ENCODE measurements at regions not wholly inside any gene's neighbourhood (a gene's known extent, or its start where the extent isn't known, plus 50 kb on each side); places are given as distances from the start of the nearest gene placed in this dataset.
"Not testable (repeated sequence)": the region's sequence is repeated elsewhere in the genome, so short reads cannot be mapped to it uniquely, and the experiment has no call there.

DNA sequence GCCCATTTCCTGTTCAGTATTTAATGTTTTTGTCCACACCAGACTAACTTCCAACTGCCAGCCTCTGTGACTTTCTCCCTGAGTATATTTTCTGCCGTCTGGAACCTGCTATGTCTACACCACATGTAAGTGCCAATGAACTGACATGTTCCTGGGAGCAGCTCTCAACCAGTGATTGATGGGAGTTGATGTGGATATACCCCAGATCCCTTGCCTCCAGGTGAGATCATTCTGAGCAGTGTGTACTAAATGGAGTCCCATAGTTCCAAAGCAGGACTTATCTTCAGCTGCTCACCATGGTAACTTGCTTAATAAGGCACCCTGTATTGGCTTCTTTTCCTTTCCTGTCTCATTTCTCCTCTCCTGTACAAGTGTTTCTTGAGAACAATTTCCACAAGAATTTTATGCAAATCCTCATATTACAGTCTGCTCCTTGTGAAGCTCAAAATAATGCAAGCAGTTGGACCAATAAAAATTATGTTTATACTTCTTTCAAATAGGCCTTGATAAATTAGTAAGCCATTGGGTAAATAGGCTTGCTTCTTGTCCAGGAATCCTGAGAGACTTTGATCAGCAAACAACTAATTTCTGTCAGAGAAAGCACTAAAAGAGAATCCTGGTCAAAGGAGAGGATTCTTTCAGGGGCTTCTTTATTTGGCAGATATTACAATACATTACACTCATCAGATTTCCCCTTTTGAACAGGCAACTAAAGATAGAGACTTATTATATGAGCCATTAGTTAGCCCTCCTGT, 911.7 kb upstream of the NDST4 start:
- Mint-ChIP-seq H3K9me3 (peaks cover 11% of the 10 kb centered on the region), H3K4me3 (no peak overlapping the region), H3K27ac (no peak overlapping the region)

DNA sequence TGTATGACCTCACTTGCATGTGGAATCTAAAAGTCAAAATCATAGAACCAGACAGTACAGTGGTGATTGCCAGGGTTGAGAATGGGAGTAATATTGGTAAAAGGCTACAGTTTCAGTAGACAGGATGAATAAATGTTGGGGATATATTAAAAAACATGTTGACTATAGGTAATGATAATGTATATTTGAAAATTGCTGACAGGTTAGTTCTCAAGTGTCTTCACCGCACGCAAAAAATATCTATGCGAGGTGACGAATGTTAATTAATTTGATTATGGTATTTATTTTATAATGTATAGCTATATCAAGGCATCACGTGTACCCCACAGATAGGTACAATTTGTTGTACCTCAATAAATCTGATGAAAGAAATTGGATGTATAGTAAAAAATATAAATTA, 909.6 kb upstream of the NDST4 start:
- no peak for DNase-seq (ENCODE audit: low spot score)
- H3K9me3 Mint-ChIP-seq: peaks cover 25% of the 10 kb centered on the region
- H3K27me3 Mint-ChIP-seq (ENCODE audit: insufficient read depth): no peaks in the 10 kb centered on the region
- H3K4me3 Mint-ChIP-seq: no peak overlapping the region
- intact Hi-C loops (cut with micrococcal nuclease): no loop called here
- no peaks in the 10 kb centered on the region for H3K36me3 Mint-ChIP-seq (ENCODE audit: low read depth)
- no peaks in the 10 kb centered on the region for H3K4me1 Mint-ChIP-seq (ENCODE audit: low read depth)
- no peak overlapping the region for H3K27ac Mint-ChIP-seq

More for the DNA sequence above, 911.7 kb upstream of the NDST4 start:
- DNase-seq (ENCODE audit: low spot score): no peak
- Mint-ChIP-seq H3K4me1 (ENCODE audit: low read depth) (no peaks in the 10 kb centered on the region), H3K27me3 (ENCODE audit: insufficient read depth) (no peaks in the 10 kb centered on the region), H3K36me3 (ENCODE audit: low read depth) (no peaks in the 10 kb centered on the region)
- intact Hi-C loops (cut with micrococcal nuclease): no loop called here

DNA sequence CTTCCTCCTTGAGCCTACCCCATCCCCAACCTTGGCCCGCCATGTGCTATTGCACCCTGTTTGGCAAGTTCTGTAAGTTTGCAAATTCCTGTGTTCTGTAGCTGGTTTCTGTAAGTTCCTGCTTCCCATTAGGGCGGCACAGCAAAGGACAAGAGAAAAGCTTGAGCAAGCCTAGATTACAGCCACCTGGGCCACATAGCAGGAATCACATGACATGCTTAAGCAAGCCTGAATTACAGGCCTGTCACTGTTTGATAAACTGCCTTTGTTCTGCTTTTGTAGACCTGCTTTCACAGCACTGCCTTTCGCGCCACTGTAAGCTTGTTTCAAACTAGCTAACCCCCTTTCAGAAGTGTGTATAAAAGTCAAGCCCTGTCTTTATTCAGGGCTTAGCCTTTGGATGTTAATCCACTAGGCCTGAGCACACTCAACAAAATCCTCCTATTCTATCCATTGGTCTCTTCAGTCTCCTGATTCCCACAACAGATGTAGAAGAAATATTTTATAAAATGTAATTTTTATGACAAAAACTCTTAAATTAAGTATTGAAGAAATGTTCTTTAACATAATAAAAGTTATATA, 906.8 kb upstream of the NDST4 start:
- H3K9me3 Mint-ChIP-seq: peaks cover 39% of the 10 kb centered on the region
- no peaks in the 10 kb centered on the region for H3K4me1 Mint-ChIP-seq (ENCODE audit: low read depth)
- no peaks in the 10 kb centered on the region for H3K27me3 Mint-ChIP-seq (ENCODE audit: insufficient read depth)
- intact Hi-C loops (cut with micrococcal nuclease): no loop called here
- no peak for DNase-seq (ENCODE audit: low spot score)
- no peaks in the 10 kb centered on the region for H3K36me3 Mint-ChIP-seq (ENCODE audit: low read depth)
- no peak overlapping the region for H3K27ac Mint-ChIP-seq
- no peak overlapping the region for H3K4me3 Mint-ChIP-seq

DNA sequence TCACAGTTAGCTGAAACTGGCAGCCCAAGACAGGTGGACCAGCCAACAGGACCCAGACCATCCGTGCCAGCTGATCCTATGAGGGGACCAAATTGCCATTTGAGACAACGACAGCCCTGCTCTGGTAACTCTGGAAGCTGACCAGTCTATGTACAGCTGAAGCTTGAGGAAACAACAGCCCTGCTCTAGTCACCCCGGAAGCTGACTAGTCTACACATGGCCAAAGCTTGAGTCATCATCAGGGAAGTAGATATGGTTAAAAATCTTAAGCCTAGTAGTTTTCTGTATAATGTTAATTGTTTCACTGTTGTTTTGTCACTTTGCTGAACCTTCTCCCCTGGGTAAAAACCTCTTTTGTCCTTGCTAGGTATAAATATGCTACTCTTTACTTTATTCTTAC, 905.4 kb upstream of the NDST4 start:
- no peaks in the 10 kb centered on the region for H3K4me1 Mint-ChIP-seq (ENCODE audit: low read depth)
- H3K27ac Mint-ChIP-seq: no peak overlapping the region
- H3K27me3 Mint-ChIP-seq (ENCODE audit: insufficient read depth): no peaks in the 10 kb centered on the region
- peaks cover 48% of the 10 kb centered on the region for H3K9me3 Mint-ChIP-seq
- H3K4me3 Mint-ChIP-seq: no peak overlapping the region
- intact Hi-C loops (cut with micrococcal nuclease): no loop called here
- no peaks in the 10 kb centered on the region for H3K36me3 Mint-ChIP-seq (ENCODE audit: low read depth)
- DNase-seq (ENCODE audit: low spot score): no peak

DNA sequence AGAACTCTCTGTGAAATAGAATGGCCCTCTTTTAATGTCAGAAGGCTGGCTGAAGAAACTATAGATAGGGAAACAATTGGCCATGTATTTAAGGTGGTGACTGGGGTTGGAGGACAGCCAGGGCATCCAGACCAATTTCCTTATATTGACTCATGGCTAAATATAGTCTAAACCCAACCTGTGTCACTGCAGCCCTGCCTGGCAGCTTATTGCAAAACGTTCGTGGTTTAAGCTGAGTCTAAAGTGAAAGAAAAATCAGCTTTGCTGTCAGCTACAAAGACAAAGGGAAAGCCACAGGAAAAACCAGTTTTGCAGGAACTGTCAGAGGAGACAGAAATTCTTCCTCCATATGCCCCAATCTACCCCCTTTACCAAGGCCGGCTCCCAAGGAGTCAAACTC, 902.8 kb upstream of the NDST4 start:
- no peaks in the 10 kb centered on the region for H3K36me3 Mint-ChIP-seq (ENCODE audit: low read depth)
- H3K4me1 Mint-ChIP-seq (ENCODE audit: low read depth): no peaks in the 10 kb centered on the region
- H3K27me3 Mint-ChIP-seq (ENCODE audit: insufficient read depth): no peaks in the 10 kb centered on the region
- no peak overlapping the region for H3K27ac Mint-ChIP-seq
- intact Hi-C loops (cut with micrococcal nuclease): no loop called here
- no peak overlapping the region for H3K4me3 Mint-ChIP-seq
- DNase-seq (ENCODE audit: low spot score): no peak
- peaks cover 44% of the 10 kb centered on the region for H3K9me3 Mint-ChIP-seq

DNA sequence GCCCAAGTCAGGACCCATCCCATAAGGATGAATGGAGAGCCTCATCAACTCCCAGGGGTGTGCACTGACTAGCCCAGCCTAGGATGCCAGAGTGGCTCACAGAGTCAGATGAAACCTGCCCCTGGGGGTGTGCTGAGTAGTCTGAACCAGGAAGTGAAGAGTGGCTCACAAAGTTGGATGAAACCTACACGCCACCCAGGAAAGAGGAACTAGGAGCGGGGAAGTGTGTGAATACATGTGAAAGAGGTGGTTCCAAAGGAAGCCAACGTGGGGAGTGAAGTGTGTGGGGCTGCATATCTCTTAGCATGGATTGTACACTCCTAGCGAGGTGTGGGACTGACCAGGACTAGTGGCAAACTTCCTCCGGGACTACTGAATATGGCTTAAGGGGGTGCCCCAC, 902.1 kb upstream of the NDST4 start:
- Mint-ChIP-seq H3K4me1 (ENCODE audit: low read depth) (no peaks in the 10 kb centered on the region), H3K27me3 (ENCODE audit: insufficient read depth) (no peaks in the 10 kb centered on the region), H3K4me3 (no peak overlapping the region), H3K9me3 (peaks cover 38% of the 10 kb centered on the region), H3K36me3 (ENCODE audit: low read depth) (no peaks in the 10 kb centered on the region), H3K27ac (no peak overlapping the region)
- intact Hi-C loops (cut with micrococcal nuclease): no loop called here
- DNase-seq (ENCODE audit: low spot score): no peak

DNA sequence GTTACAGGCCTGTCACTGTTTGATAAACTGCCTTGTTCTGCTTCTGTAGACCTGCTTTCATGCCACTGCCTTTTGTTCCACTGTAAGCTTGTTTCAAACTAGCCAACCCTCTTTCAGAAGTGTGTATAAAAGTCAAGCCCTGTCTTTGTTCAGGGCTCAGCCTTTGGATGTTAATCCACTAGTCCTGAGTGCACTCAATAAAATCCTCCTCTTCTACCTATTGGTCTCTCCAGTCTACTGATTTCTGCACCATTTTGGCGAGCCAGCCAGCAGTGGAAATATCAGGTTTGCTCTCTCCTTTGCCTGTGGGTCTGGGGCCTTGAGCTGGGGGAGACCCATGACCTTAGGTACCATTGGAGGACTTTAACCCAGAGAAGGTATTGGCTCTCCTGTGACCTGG, 901.6 kb upstream of the NDST4 start:
- H3K4me1 Mint-ChIP-seq (ENCODE audit: low read depth): no peaks in the 10 kb centered on the region
- H3K36me3 Mint-ChIP-seq (ENCODE audit: low read depth): no peaks in the 10 kb centered on the region
- no peak overlapping the region for H3K4me3 Mint-ChIP-seq
- H3K27me3 Mint-ChIP-seq (ENCODE audit: insufficient read depth): no peaks in the 10 kb centered on the region
- peaks cover 36% of the 10 kb centered on the region for H3K9me3 Mint-ChIP-seq
- DNase-seq (ENCODE audit: low spot score): no peak
- H3K27ac Mint-ChIP-seq: no peak overlapping the region
- intact Hi-C loops (cut with micrococcal nuclease): no loop called here

DNA sequence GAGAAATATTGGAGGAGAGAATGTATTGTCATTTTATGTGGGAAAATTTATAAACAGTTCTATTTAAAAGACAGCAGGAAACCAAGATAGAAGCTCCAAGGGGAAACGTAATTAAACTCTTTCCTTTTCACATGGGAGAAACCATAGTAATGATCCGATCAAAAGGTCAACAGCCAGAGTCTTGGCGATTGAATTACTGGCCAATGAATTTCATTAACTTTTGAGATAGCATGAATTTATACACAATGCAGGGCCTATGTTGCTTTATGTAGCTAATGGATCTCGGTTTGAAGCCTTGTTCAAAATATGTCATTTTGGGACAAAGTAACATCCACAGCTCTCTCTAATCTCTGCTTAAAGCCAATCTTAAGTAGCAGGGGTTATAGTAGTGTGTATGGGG, 897.5 kb upstream of the NDST4 start:
- intact Hi-C loops (cut with micrococcal nuclease): no loop called here
- no peak for DNase-seq (ENCODE audit: low spot score)
- H3K9me3 Mint-ChIP-seq: peaks cover 16% of the 10 kb centered on the region

DNA sequence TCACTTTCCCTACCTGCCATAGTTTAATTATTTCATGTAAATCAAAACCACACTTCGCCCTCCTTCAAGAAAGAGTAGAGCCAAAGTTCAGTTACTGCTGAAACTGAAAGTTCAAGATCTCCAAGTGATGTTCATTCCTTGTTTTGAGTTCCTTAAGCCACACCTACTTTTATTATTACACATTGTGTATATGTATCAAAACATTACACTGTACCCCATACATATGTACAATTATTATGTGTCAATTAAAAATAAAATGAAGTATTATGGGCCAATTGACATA, 892.3 kb upstream of the NDST4 start:
- Mint-ChIP-seq H3K27ac (no peak overlapping the region), H3K36me3 (ENCODE audit: low read depth) (no peaks in the 10 kb centered on the region), H3K4me3 (no peak overlapping the region), H3K9me3 (no peaks in the 10 kb centered on the region), H3K27me3 (ENCODE audit: insufficient read depth) (no peaks in the 10 kb centered on the region), H3K4me1 (ENCODE audit: low read depth) (peaks cover 5% of the 10 kb centered on the region)
- DNase-seq (ENCODE audit: low spot score): no peak
- intact Hi-C loops (cut with micrococcal nuclease): no loop called here

More for the DNA sequence above, 897.5 kb upstream of the NDST4 start:
- no peak overlapping the region for H3K4me3 Mint-ChIP-seq
- H3K27me3 Mint-ChIP-seq (ENCODE audit: insufficient read depth): no peaks in the 10 kb centered on the region
- H3K27ac Mint-ChIP-seq: no peak overlapping the region
- no peaks in the 10 kb centered on the region for H3K36me3 Mint-ChIP-seq (ENCODE audit: low read depth)
- H3K4me1 Mint-ChIP-seq (ENCODE audit: low read depth): peaks cover under 1% of the 10 kb centered on the region

DNA sequence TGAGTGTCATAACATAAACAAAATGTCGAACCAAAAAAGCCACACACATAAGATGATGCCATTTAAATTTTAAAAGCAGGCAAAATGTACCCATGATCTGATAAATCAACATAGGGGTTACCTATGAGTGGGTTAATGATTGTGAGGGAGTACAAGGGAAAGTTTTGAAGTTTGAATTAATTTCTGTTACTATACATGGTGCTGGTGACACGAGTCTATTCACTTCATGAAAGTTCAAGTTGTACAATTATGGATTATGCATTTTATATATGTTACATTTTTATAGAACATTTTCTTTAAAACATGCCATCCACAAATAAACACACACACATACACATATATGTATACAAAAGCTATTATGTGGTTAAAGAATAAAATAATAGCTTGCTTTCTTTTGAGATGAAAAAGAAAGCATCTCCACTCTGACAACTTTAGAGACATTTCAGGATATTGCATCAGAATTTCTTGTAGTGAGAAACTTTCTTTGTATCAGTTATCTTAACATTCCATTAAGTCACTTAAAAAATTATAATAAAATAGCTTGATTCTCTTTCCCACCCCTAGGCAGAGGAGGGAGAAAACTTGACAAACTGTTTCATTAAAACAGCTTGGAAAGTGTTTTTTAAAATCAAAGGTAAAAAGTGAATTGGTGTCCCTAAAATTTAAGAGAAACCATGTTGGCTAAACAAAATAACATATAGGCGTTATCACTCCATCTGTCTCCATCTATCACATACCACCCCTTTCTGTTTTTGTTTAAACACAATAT, 891.8 kb upstream of the NDST4 start:
- Mint-ChIP-seq H3K9me3 (no peaks in the 10 kb centered on the region), H3K36me3 (ENCODE audit: low read depth) (no peaks in the 10 kb centered on the region), H3K4me3 (no peak overlapping the region), H3K4me1 (ENCODE audit: low read depth) (peaks cover 5% of the 10 kb centered on the region), H3K27ac (no peak overlapping the region), H3K27me3 (ENCODE audit: insufficient read depth) (no peaks in the 10 kb centered on the region)
- intact Hi-C loops (cut with micrococcal nuclease): no loop called here
- no peak for DNase-seq (ENCODE audit: low spot score)

DNA sequence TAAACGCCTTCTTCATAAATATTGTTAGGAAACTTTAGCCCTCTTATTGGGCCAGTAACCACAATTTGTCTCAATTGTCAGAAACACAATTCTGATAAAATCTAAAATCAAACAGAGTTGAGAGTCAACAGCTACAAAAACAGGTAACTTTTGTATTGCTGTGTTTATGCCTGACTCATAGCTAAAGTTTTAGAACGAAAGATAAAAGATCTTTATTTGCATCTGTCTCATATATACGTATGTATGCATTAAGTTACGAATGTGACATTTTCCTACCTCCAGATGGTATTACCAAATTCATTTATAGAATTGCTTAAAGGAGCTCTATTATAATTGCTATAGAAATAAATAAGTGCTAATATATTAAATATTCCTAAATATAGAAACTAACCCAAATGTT, 887.9 kb upstream of the NDST4 start:
- H3K27ac Mint-ChIP-seq: no peak overlapping the region
- no peaks in the 10 kb centered on the region for H3K27me3 Mint-ChIP-seq (ENCODE audit: insufficient read depth)
- H3K9me3 Mint-ChIP-seq: no peaks in the 10 kb centered on the region
- intact Hi-C loops (cut with micrococcal nuclease): no loop called here
- no peak for DNase-seq (ENCODE audit: low spot score)
- no peak overlapping the region for H3K4me3 Mint-ChIP-seq
- H3K36me3 Mint-ChIP-seq (ENCODE audit: low read depth): no peaks in the 10 kb centered on the region
- H3K4me1 Mint-ChIP-seq (ENCODE audit: low read depth): peaks cover 5% of the 10 kb centered on the region

DNA sequence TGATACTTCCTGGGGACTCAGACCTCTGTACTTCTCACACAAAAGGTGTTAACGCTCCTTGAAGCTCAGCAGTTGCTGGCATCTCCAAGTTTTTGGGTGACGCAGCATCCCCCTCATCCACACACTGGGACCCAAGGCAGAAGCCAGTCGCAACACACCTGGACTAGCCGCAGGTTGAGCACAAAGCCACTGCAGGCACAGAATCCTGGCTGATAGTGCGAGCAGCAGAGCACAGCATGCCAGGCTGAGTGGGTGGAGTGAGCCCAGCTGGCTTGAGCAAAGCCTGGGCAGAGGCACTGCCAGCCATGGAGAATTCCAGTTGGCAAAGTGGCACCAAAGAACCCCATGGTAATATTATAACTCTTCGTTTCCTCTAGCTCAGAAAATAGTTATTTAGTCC, 873.2 kb upstream of the NDST4 start:
- intact Hi-C loops (cut with micrococcal nuclease): no loop called here
- Mint-ChIP-seq H3K4me3 (no peak overlapping the region), H3K36me3 (ENCODE audit: low read depth) (no peaks in the 10 kb centered on the region), H3K27me3 (ENCODE audit: insufficient read depth) (no peaks in the 10 kb centered on the region), H3K4me1 (ENCODE audit: low read depth) (no peaks in the 10 kb centered on the region), H3K9me3 (no peaks in the 10 kb centered on the region), H3K27ac (no peak overlapping the region)
- no peak for DNase-seq (ENCODE audit: low spot score)

DNA sequence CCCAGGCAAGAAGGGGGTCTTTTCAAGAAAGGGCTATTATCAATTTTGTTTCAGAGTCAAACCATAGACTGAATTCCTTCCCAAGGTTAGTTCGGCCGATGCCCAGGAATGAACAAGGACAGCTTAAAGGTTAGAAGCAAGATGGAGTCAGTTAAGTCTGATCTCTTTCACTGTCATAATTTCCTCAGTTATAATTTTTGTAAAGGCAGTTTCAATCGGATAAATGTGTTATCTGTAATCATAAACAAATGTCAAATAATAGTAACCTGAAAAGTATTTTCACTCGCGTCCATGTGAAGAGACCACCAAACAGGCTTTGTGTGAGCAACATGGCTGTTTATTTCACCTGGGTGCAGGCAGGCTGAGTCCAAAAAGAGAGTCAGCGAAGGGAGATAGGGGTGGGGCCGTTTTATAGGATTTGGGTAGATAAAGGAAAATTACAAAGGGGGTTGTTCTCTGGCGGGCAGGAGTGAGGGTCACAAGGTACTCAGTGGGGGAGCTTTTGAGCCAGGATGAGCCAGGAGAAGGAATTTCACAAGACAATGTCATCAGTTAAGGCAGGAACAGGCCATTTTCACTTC, 862.1 kb upstream of the NDST4 start:
- H3K27me3 Mint-ChIP-seq (ENCODE audit: insufficient read depth); DNase-seq (ENCODE audit: low spot score); H3K9me3 Mint-ChIP-seq; intact Hi-C loops (cut with micrococcal nuclease); H3K4me1 Mint-ChIP-seq (ENCODE audit: low read depth); H3K36me3 Mint-ChIP-seq (ENCODE audit: low read depth); H3K4me3 Mint-ChIP-seq; H3K27ac Mint-ChIP-seq: not testable (repeated sequence)
